Stimulated activated CD4-positive, alpha-beta T cell treated with anti-CD3 and anti-CD28 coated beads, TNF-alpha, amount 100 ng/mL, for 4 hours (primary cell): ENCODE measurements at regions not wholly inside any gene's neighbourhood (a gene's known extent, or its start where the extent isn't known, plus 50 kb on each side); places are given as distances from the start of the nearest gene placed in this dataset.

Source experiments
- DNase-seq, 3 experiments: peaks; one replicate each; pipeline ENCODE4 v3.0.0-alpha.2; 2020; ENCODE audit warnings: low read depth in 3 of 3

GRCh38 chr9:113785334-113785733, 90.8 kb upstream of the ZNF618 start:
- DNase-seq: no peak

- no peak for DNase-seq
Measured at GRCh38 chr9:113786071-113786470, 90.0 kb upstream of the ZNF618 start.

GRCh38 chr9:113787871-113788270, 88.2 kb upstream of the ZNF618 start:
- no peak for DNase-seq

- DNase-seq: no peak
Measured at GRCh38 chr9:113788616-113789330, 87.3 kb upstream of the ZNF618 start.

DNA sequence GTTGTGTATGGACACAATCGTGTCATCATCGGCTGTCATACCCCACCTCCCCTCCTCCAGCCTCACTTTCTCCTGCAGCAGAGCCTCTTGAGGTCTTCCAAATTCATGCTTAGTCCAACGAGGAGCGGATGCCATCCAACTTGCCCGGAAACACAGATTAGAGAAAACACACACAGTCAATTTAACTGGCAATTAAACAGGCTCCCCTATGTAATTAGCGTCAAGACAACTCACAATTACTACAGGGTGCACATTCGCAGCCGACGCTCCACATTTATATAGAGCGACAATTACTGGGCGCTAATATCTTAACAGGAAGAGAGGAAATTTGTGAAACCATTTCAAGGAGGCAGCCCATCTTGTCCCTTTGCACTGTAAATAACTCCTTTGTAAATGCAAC, 86.0 kb upstream of the ZNF618 start:
- no peak for DNase-seq

DNA sequence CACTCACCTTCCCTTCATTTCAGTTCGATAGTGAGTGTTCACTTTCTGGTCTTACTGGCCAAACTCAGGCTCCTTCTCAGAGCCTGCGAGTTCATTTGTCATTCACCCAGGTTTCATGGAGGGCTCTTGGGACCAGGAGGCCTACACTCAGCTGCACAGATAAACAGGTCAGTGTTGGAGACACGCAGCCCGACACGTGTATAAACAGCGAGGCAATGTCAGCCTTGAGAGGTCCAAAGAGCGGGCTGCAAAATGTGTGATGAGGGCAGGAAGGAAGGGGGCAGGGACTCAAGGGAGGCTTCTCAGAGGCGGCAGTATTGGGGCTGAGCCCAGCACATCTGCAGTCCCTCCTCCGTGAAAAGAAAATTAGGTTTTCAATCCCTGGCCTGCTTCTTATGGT, 82.6 kb upstream of the ZNF618 start:
- no peak for DNase-seq

DNA sequence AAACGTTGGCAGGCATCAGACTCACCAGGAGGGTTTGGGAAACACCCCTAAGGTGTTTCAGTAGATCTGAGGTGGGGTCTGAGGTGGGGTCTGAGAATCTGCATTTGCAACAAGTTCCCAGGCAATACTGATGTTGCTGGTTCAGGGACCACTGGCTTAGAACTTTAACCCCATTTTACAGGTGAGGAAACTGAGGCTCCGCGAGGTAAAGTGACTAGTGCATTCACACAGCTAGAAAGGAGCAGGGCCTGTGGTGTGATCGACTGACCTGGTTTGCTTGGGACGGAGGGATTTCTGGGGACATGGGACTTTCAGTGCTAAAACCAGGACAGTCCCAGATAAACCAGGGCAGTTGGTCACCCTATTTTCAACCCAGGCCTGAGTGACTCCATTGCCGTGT, 81.4 kb upstream of the ZNF618 start:
- DNase-seq: no peak

DNA sequence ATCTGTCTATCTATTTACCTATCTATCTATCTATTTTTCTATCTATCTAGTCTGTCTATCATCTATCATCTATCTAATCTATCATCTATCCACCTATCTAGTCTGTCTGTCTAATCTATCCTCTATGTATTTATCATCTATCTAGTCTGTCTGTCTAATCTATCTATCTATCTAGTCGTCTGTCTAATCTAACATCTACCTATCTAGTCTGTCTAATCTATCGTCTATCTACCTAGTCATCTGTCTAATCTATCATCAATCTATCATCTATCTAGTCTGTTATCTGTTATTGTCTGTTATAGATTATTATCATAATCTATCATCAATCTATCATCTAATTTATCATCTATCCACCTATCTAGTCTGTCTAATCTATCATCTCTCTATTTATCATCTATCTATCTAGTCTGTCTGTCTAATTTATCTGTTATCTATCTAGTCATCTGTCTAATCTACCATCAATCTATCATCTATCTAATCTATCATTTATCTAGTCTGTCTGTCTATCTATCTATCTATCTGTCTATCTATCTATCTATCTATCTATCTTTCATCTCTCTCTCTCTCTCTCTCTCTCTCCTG, 80.2 kb upstream of the ZNF618 start:
- DNase-seq: no peak

GRCh38 chr9:113796646-113797426, 79.3 kb upstream of the ZNF618 start:
- no peak for DNase-seq

- DNase-seq: no peak
Measured at GRCh38 chr9:113798062-113799030, 77.8 kb upstream of the ZNF618 start.

- no peak for DNase-seq
Measured at GRCh38 chr9:113800276-113800675, 75.8 kb upstream of the ZNF618 start.

- no peak for DNase-seq
Measured at GRCh38 chr9:113803811-113804589, 72.1 kb upstream of the ZNF618 start.

DNA sequence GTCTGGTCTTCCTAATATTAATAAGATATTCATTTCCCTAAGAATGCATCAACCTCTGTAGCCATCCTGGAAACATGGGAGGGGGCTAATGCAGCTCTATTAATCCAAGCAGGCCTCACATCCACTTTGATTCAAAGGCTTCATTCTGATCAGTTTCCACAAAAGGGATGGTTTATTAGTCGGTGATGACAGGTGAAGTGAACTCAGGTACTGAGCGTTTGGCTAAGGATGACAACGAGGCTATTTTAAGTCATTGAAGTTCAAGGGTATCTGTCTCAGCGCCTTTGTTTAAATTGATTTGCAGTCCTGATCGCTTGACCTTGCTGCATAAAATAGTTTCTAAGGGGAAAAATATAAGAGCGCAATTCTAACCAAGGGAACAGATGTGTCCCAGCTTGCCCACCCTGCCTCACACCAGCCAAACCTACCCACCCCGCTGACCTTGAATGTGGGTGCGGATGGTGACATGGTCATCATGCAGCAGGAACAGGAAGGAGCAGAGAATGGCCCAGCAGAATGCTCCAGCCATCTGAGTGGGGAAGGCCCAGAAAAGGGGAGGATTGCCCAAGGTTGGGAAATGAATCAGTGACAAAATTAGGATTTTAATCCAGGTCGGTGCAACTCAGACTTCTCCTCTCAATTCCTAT, 70.5 kb upstream of the ZNF618 start:
- no peak for DNase-seq

GRCh38 chr9:113807173-113808061, 68.7 kb upstream of the ZNF618 start:
- DNase-seq: no peak

- DNase-seq: no peak
Measured at GRCh38 chr9:113808391-113809358, 67.4 kb upstream of the ZNF618 start.

DNA sequence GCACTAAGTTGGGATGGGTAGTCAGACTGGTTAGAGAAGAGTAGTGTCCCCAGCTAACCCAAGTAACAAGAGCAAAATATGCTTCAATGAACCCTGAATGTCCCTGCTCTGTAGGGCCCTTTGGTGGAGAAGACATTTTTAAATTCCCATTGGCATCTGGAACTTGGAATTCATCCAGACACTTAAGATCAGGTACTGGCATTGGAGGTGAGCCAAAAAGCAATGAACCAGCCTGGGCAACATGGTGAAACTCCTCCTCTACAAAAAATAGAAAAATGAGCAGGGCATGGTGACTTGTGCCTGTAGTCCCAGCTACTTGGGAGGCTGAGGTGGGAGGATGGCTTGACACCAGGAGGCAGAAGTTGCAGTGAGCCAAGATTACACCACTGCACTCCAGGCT, 58.9 kb upstream of the ZNF618 start:
- DNase-seq: no peak

GRCh38 chr9:113818391-113818790, 57.7 kb upstream of the ZNF618 start:
- no peak for DNase-seq

GRCh38 chr9:113822315-113822714, 53.8 kb upstream of the ZNF618 start:
- DNase-seq: no peak
